Activated CD4-positive, alpha-beta T cell treated with anti-CD3 and anti-CD28 coated beads for 36 hours (primary cell): ENCODE measurements at regions not wholly inside any gene's neighbourhood (a gene's known extent, or its start where the extent isn't known, plus 50 kb on each side); places are given as distances from the start of the nearest gene placed in this dataset.

Experiments used
- ATAC-seq: fragments of 200-7000 bp; cut with Tn5 transposase; one replicate; pipeline ENCODE4 v1.10.0; 2021; ENCODE audit warnings: mild to moderate bottlenecking, moderate library complexity
- CTCF ChIA-PET: fragments of 350-600 bp; sonication (Branson Sonifier 250); formaldehyde crosslinking; loops from one replicate; lab custom pipeline; 2021; ENCODE audit warnings: antibody characterized with exemption; lab: Charles Lee
- POLR2A ChIA-PET: fragments of 350-600 bp; sonication (Branson Sonifier 250); formaldehyde crosslinking; loops from one replicate; lab custom pipeline; 2021; ENCODE audit warnings: antibody characterized with exemption, inconsistent platforms; lab: Charles Lee
- DNase-seq: peaks from one replicate; pipeline ENCODE4 v3.0.0-alpha.2; 2020
- H3K27ac Mint-ChIP-seq: one replicate; pipeline ENCODE4 v1.8.0; 2021; ENCODE audit warnings: mixed read lengths
- H3K27me3 Mint-ChIP-seq: one replicate; pipeline ENCODE4 v1.8.0; 2021; ENCODE audit warnings: mixed read lengths
- H3K36me3 Mint-ChIP-seq: one replicate; pipeline ENCODE4 v1.8.0; 2021; ENCODE audit warnings: low read depth, mixed read lengths
- H3K4me1 Mint-ChIP-seq: one replicate; pipeline ENCODE4 v1.8.0; 2021; ENCODE audit warnings: mixed read lengths
- H3K4me3 Mint-ChIP-seq: one replicate; pipeline ENCODE4 v1.8.0; 2021; ENCODE audit warnings: mild to moderate bottlenecking, moderate library complexity, mixed read lengths
- H3K9me3 Mint-ChIP-seq: one replicate; pipeline ENCODE4 v1.8.0; 2021; ENCODE audit warnings: low read depth, mixed read lengths
- intact Hi-C, 2 experiments: fragments of 100-400 bp; cut with DNase I in 1 of 2; cut with micrococcal nuclease in 1 of 2; formaldehyde crosslinking; loops; one replicate each; pipeline versions ENCODE4 v1.14.2 to v1.15.1; 2022 to 2024; cut with DNase I, micrococcal nuclease

DNA sequence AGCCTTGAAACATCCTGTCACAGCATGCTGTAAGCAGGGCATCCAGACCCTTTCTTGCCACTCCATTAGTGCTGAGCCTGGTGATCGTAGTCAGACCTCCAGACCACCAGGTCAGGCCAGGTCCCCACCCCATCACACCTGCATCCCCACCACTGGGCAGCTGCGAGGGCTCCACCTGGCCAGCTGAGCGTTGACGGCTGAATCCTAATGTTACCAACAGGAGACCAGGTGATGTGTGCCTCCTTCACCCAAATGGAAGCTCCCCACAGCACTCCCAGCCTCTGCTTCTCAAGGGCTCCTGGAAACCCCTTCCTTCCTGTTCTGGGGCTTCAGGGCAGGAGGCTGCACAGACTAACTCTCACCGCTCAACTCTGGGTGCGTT, 189.4 kb downstream of the C16orf95 start:
- CTCF ChIA-PET = no interaction called here

DNA sequence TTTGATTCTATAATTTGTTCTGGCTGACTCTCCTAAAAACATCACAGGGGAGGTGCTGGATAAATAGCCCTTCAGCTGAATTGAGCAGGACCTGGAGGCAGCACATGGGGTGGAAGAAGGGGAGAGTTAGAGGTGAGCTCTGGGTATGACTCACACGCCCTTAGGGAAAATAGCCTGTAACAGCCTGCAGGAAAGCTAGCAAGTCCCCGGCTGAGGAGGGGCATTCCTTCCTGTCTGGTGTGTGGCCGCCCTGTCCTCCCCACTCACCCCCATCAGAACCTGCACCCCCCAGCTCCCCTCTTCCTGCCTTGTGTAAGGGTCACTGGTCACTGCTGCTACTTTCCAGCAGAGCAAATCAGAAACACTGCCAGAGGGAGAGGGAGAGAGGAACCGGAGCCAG, 187.4 kb downstream of the C16orf95 start:
- Mint-ChIP-seq H3K4me3 (no peak overlapping the region), H3K27me3 (no peaks in the 10 kb centered on the region), H3K27ac (no peak overlapping the region), H3K36me3 (no peaks in the 10 kb centered on the region), H3K9me3 (peaks cover 2% of the 10 kb centered on the region), H3K4me1 (no peaks in the 10 kb centered on the region)
- ChIA-PET CTCF (interaction anchor here (0.6 kb wide), 1 partner anchor 956 kb away, joined by 3 read pairs; no protein-coding TSS in a partner anchor), POLR2A (no interaction called here)
- ATAC-seq (no peak), DNase-seq (no peak)
- intact Hi-C loops = no loop called here

More for the DNA sequence above, 189.4 kb downstream of the C16orf95 start:
- no peak overlapping the region for H3K4me3 Mint-ChIP-seq
- no peak for DNase-seq
- no peaks in the 10 kb centered on the region for H3K27me3 Mint-ChIP-seq
- intact Hi-C loops = no loop called here
- H3K9me3 Mint-ChIP-seq = peaks cover 2% of the 10 kb centered on the region
- H3K36me3 Mint-ChIP-seq = no peaks in the 10 kb centered on the region
- ATAC-seq = no peak
- H3K4me1 Mint-ChIP-seq = no peaks in the 10 kb centered on the region
- POLR2A ChIA-PET = no interaction called here
- H3K27ac Mint-ChIP-seq = no peak overlapping the region

DNA sequence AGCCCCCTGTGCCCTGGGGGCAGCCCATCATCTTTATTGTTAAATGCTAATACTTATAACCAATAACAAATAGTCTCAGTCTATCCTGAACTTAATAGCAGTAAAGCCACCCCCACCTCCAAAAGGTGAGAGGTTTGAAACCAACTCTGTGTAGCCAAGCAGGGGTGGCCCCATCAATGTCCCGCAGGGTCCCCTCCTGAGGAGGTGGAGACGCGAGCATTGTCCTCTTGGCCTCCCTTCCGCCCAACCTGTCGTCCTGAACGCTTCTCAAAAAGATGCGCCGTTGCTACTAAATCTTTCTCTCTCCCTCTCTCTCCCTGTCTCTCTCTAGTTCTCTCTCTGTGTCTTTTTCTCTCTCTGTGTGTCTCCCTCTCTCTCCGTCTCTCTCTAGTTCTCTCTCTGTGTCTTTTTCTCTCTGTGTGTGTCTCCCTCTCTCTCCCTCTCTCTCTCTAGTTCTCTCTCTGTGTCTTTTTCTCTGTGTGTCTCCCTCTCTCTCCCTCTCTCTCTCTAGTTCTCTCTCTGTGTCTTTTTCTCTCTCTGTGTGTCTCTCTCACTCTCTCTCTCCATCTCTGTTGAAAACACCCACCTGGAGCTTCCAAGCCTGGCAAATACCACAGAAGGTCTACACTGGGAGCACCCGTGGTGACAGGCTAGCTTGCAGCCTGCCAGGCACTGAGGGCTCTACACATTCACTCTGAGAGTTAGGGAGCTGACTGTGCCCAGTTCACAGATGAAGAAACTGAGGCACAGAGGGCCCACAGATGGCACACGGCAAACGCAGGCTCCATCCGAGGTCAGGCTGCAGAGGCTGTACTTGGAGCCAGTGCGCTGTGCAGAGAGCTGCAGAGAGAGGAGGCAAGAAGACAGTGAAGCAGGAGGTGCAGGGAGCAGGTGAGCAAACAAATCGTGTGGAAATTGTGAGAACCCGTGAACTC, 185.9 kb downstream of the C16orf95 start:
- H3K4me1 Mint-ChIP-seq = no peaks in the 10 kb centered on the region
- H3K9me3 Mint-ChIP-seq = peaks cover 2% of the 10 kb centered on the region
- no peaks in the 10 kb centered on the region for H3K27me3 Mint-ChIP-seq
- ChIA-PET CTCF (no interaction called here), POLR2A (no interaction called here)
- ATAC-seq (no peak), DNase-seq (no peak)
- no peak overlapping the region for H3K4me3 Mint-ChIP-seq
- intact Hi-C loops = no loop called here
- no peak overlapping the region for H3K27ac Mint-ChIP-seq
- no peaks in the 10 kb centered on the region for H3K36me3 Mint-ChIP-seq

DNA sequence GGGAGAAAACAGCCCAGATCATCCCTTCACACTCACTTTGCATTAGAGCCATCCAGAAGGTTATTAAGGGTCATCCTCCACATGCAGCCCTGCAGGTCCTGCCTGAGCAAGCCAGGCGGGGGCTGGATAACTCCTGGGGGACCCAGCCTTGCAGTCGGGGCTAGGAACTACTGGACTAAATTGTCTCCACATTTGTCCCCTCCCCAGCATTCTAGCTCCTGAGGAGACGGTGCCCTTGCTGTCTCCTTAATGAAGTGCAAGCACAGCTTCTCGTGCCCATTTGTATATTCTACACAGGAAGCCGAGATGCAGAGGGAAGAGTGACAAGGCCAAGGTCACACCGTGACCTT, 185.2 kb downstream of the C16orf95 start:
- H3K4me1 Mint-ChIP-seq = no peaks in the 10 kb centered on the region
- intact Hi-C loops = no loop called here
- no peaks in the 10 kb centered on the region for H3K36me3 Mint-ChIP-seq
- ATAC-seq (no peak), DNase-seq (no peak)
- H3K4me3 Mint-ChIP-seq = no peak overlapping the region
- no peaks in the 10 kb centered on the region for H3K27me3 Mint-ChIP-seq
- ChIA-PET CTCF (no interaction called here), POLR2A (no interaction called here)
- H3K27ac Mint-ChIP-seq = no peak overlapping the region
- peaks cover 2% of the 10 kb centered on the region for H3K9me3 Mint-ChIP-seq

DNA sequence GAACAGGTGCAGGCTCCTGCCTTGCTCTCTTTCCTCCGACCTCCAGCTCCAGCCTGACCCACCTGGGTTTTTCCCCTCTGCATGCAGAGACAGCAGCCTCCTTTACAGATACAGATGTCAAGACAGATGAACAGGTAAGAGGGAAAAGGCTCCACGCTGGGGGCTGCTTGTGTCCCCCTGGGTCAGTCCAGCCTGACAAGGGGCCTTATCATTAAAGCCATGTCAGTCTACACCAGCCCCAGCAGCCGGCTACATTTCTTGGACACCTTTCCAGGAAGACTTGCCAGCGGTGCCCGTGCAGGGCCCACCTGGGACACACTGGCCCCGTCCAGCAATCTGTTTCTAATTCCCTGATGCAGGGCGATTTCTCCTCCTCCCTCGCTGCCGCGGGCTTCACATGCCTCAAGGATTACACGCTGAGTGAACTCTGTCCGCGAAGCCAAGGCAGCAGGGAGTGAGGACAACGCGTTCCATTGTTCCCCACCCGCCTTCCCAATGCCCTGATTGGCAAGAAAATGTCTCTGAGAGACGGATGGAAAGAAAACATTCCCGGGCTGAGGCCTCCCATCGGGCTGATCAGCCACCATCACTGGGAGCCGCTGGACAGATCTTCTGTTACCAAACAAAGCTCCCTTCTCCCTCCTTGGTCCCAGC, 184.7 kb downstream of the C16orf95 start:
- DNase-seq = no peak
- no peaks in the 10 kb centered on the region for H3K4me1 Mint-ChIP-seq
- H3K9me3 Mint-ChIP-seq = peaks cover 2% of the 10 kb centered on the region
- no peak overlapping the region for H3K27ac Mint-ChIP-seq
- ATAC-seq = no peak
- no peak overlapping the region for H3K4me3 Mint-ChIP-seq
- H3K36me3 Mint-ChIP-seq = no peaks in the 10 kb centered on the region
- H3K27me3 Mint-ChIP-seq = no peaks in the 10 kb centered on the region
- CTCF ChIA-PET = no interaction called here
- POLR2A ChIA-PET = no interaction called here
- intact Hi-C loops = no loop called here

DNA sequence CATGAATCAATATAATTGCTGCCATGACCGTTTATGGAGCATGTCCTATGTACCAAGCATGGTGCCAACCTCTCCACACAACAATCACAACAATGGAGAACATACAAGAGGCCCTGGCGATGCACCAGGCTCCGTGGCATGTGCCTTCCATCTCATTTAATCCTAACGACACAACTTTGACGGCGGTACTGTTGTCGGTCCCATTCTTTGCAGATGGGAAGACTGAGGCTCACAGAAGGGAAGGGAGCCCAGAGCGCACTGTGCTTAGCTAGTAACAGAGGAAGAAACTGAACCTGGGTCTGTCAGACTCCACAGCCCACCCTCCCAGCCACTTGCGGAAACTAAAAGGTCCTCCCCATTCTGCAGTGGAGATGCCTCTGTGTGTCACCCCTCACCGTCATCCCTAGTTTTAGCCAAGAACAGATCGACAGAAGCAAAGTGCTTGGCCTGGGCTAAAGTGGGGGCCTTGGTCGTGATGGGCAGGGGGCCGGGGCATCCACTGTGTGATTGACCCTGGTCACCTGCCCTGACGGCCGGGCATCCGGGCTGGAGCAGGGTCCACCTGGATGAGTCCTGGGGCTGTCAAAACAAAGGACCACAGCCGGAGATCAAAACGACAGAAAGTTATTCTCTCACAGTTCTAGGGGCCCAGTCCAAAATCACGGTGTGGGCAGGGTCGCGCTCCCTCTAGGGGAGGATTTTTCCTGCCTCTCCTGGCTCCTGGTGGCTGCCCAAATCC, 183.9 kb downstream of the C16orf95 start:
- Mint-ChIP-seq H3K4me3 (no peak overlapping the region), H3K27ac (no peak overlapping the region), H3K27me3 (no peaks in the 10 kb centered on the region), H3K4me1 (no peaks in the 10 kb centered on the region), H3K9me3 (peaks cover 2% of the 10 kb centered on the region), H3K36me3 (no peaks in the 10 kb centered on the region)
- CTCF ChIA-PET = no interaction called here
- POLR2A ChIA-PET = no interaction called here
- no peak for ATAC-seq
- DNase-seq = no peak
- intact Hi-C loops = no loop called here

DNA sequence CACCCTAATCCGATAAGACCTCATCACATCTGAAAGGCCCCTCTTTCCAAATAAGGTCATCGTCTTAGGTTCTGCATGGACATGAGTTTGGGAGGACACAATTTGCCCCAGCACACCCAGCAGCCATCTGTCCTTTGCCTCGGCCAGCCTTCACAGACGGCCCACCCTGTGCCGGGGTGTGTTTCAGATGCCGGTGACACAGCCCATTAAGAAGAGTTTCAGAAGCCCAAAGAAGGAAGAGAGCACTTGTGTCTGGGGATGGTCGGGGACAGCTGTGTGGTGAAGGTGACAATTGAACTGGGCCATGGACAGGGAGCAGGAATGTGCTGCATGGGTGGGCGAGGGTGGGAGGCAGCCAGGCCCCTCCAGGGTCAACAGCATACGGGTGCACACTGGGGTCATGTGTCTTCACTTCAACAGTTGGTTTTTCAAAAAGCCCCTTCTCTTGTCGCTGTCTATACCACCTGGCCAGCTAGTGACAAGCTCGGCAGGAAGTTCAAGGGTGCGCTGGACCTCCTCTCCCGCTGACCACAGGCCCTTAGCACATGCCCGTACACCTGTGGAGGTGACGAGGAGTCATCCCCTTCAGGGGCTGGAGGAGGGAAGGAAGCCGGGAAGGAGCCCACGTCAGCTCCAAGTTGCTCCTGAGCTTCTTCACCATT, 183.1 kb downstream of the C16orf95 start:
- CTCF ChIA-PET = interaction anchor here (1.1 kb wide), 1 partner anchor 28 kb away, joined by 3 read pairs; no protein-coding TSS in a partner anchor

DNA sequence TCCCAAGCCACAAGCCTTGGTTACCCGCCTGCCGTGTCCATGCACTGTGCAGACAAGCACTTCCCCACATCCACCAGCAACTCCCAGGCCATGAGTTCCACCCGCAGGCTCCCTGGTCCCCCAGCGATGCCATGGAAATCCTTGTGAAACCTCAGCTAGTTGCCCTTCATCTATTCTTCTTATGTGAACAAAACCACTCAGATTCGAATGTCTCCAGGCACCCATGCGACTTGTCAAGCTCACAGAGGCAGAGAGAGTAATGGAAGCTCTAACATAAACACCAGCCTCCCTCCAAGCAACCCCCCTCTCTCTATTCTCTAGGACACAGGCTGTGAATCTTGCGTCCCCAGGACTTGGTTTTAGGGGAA, 182.6 kb downstream of the C16orf95 start:
- Mint-ChIP-seq H3K27me3 (no peaks in the 10 kb centered on the region), H3K9me3 (no peaks in the 10 kb centered on the region), H3K36me3 (no peaks in the 10 kb centered on the region), H3K4me3 (no peak overlapping the region), H3K4me1 (no peaks in the 10 kb centered on the region), H3K27ac (no peak overlapping the region)
- ChIA-PET CTCF (interaction anchor here (1.1 kb wide), 1 partner anchor 28 kb away, joined by 3 read pairs; no protein-coding TSS in a partner anchor), POLR2A (no interaction called here)
- ATAC-seq = no peak
- DNase-seq = no peak
- intact Hi-C loops = no loop called here

More for the DNA sequence above, 183.1 kb downstream of the C16orf95 start:
- Mint-ChIP-seq H3K36me3 (no peaks in the 10 kb centered on the region), H3K9me3 (peaks cover 1% of the 10 kb centered on the region), H3K4me1 (no peaks in the 10 kb centered on the region), H3K27me3 (no peaks in the 10 kb centered on the region), H3K27ac (no peak overlapping the region), H3K4me3 (no peak overlapping the region)
- POLR2A ChIA-PET = no interaction called here
- no peak for DNase-seq
- ATAC-seq = no peak
- intact Hi-C loops = no loop called here

DNA sequence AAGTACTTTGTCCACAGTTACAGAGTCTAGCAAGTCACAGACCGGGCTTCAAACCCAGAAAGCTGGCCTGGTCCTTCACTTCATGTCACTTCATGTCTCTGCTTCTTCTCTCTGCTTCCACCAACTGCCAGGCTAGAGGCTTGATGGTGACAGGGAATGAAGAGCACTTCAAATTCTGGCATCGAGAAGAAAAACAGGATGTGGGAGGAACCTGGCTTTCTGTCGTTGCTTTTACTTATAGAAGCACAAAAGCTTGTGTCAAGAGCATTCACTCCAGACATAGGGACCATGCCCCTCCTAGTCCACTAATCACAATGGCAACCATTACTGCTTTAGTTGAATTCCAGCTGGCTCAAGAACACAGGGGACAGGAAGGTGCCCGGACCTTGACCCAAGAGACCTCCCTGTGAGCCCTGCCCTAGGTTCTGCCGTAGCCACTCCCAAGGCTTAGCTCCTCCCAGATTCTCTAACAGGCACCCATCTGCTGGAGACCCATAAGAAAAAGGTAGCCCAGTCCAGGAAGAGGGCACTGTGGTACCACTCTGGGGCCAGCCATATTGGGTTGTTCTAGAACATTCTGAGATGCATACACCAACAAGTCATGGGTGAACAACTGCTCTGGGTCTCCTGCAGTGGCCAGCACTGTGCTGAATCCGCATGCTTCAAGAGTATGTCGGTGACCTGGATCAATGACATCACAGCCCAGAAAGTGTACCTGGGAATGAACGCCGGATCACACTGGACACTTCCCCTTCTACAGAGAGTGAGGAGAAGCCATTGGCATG, 181.8 kb downstream of the C16orf95 start:
- Mint-ChIP-seq H3K4me3 (no peak overlapping the region), H3K27ac (no peak overlapping the region), H3K4me1 (no peaks in the 10 kb centered on the region), H3K9me3 (no peaks in the 10 kb centered on the region), H3K27me3 (no peaks in the 10 kb centered on the region), H3K36me3 (no peaks in the 10 kb centered on the region)
- intact Hi-C loops = no loop called here
- POLR2A ChIA-PET = no interaction called here
- DNase-seq (no peak), ATAC-seq (no peak)
- CTCF ChIA-PET = interaction anchor here (0.6 to 1.1 kb wide), 2 partner anchors 27 to 94 kb away, joined by 3 read pairs; no protein-coding TSS in a partner anchor

DNA sequence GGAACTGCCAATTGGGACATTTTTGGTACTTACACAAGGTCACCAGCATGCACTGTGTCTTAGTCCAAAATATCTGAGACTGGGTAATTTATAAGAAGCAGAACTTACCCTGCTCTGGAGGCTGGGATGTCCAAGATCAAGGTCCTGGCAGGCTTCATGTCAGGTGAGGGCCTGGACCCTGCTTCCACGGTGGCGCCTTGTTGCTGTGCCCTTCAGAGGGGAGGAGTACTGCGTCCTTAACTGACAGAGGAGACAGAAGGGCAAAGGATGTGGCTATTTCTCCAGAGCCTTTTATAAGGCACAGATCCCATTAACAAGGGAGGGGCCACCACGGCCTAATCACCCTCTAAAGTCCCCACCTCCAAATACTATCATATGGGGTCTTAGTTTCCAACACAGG, 178.9 kb downstream of the C16orf95 start:
- intact Hi-C loops = no loop called here
- no peaks in the 10 kb centered on the region for H3K9me3 Mint-ChIP-seq
- H3K36me3 Mint-ChIP-seq = no peaks in the 10 kb centered on the region
- ChIA-PET CTCF (interaction anchor here (0.6 kb wide), 2 partner anchors 16 to 597 kb away, joined by 3 to 4 read pairs; no protein-coding TSS in a partner anchor), POLR2A (no interaction called here)
- DNase-seq (no peak), ATAC-seq (no peak)
- H3K27me3 Mint-ChIP-seq = no peaks in the 10 kb centered on the region
- no peaks in the 10 kb centered on the region for H3K4me1 Mint-ChIP-seq
- no peak overlapping the region for H3K27ac Mint-ChIP-seq
- H3K4me3 Mint-ChIP-seq = no peak overlapping the region
